GM12875 (cell line): ENCODE measurements at regions not wholly inside any gene's neighbourhood (a gene's known extent, or its start where the extent isn't known, plus 50 kb on each side); places are given as distances from the start of the nearest gene placed in this dataset.

Experiments used
- H3K4me3 ChIP-seq: one replicate; pipeline ENCODE4 v1.5.1; 2011; ENCODE audit warnings: low read depth, low read length, control low read depth
- TF ChIP-seq, protein P1 (sequence below): IDR thresholded peaks from 2 replicates; pipeline ENCODE4 v1.5.1; 2011; ENCODE audit warnings: low read depth, mild to moderate bottlenecking, control low read depth, inconsistent platforms, low read length, moderate library complexity, borderline replicate concordance; ENCODE audit not compliant: insufficient read depth

DNA sequence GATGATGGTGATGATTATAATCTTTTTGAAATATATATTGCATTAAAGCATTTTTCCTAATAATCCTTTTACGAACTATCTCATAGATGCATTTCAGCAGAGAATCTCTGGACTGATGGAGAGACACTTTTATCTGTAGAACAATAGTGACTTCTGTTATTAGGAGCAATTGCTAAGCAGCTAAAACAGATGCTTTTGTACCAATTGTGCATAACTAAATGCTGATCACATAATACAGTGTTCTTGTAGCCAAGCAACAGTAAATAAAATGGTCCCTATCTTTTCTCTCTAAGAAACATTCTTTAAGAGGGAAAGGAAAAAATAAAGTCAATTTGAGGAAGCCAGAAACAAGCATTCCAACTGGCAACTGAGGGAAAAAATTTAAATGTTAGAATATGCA, 405.8 kb upstream of the GOLIM4 start:
- TF ChIP-seq, protein P1, sequence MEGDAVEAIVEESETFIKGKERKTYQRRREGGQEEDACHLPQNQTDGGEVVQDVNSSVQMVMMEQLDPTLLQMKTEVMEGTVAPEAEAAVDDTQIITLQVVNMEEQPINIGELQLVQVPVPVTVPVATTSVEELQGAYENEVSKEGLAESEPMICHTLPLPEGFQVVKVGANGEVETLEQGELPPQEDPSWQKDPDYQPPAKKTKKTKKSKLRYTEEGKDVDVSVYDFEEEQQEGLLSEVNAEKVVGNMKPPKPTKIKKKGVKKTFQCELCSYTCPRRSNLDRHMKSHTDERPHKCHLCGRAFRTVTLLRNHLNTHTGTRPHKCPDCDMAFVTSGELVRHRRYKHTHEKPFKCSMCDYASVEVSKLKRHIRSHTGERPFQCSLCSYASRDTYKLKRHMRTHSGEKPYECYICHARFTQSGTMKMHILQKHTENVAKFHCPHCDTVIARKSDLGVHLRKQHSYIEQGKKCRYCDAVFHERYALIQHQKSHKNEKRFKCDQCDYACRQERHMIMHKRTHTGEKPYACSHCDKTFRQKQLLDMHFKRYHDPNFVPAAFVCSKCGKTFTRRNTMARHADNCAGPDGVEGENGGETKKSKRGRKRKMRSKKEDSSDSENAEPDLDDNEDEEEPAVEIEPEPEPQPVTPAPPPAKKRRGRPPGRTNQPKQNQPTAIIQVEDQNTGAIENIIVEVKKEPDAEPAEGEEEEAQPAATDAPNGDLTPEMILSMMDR = no peak
- H3K4me3 ChIP-seq = no peak overlapping the region

DNA sequence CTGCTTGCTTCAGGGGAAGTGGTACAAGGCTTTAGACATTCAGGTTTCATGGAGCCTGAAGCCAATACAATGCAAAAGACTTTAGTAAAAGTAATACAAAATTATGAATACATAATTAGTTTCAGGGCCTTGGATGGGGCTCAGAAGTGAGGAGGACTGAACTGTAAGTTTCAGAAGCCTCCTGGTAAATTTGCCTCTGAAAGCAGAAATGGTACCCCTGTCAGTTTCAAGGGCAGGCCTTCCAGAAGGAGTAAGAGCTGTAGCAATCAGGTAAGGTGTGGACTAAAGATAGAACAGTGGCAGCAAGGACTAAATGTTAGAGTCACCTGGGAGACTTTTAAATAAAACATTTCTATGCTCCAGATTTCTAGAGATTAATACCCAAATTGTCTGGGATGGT, 402.5 kb upstream of the GOLIM4 start:
- TF ChIP-seq, protein P1 = no peak
- H3K4me3 ChIP-seq = no peak overlapping the region

DNA sequence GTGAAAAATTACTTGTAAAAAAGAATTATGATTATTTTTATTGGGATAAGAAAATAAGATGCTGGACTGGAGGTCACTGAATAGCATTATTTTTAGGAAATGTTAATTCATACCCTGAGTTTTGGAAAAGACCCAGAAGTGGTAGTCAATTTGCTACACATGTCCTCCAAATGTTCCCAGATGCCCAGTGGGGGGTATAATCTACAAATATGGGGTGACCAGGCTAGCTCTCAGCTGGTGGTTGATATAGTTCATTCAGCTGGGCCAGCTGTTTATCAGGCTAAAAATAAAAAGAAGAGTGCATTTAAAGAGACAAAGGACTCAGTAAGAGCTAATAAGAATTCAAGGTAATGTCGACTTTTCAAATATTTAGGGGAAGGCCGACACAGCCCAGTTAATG, 402.0 kb upstream of the GOLIM4 start:
- H3K4me3 ChIP-seq = no peak overlapping the region
- TF ChIP-seq, protein P1 = no peak

DNA sequence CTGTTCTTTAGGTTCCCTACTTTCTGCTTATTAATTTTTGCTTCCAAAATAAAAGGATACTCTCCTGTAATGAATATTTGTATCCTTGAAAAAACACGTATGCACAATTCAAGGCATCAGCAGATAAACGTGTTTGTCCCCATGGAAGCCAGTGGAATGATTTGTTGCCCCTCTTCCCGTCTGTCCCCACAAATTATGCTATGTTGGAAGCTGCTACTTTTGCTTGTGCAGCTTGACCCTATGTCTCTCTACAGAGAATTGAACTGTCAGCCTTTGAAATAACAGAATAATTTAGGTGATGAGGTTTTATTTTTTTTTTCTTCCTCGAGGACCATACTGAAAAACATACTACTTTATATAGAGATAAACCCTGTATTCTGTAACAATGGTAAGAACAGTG, 401.5 kb upstream of the GOLIM4 start:
- no peak overlapping the region for H3K4me3 ChIP-seq
- TF ChIP-seq, protein P1 = no peak

GRCh38 chr3:168495932-168496331, 400.2 kb upstream of the GOLIM4 start:
- TF ChIP-seq, protein P1 = no peak

DNA sequence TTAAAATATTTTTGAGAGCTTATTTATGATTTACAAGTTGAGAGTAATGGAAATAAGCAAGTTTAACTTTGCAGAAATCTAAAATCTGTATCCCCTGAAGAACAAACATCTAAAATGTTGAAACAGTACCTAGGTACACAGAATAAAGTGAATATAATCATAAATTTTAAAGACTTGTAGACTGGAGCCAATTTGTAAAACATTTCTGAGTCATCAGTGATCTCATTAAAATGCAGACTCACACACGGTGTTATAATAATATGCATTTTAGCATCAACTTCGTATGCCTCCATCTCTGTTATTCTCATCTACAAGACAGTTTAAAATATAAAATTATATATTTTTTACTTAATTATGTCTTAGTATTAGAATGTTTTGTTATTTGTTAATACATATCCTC, 399.5 kb upstream of the GOLIM4 start:
- H3K4me3 ChIP-seq = no peak overlapping the region
- TF ChIP-seq, protein P1 = no peak

More at GRCh38 chr3:168495932-168496331, 400.2 kb upstream of the GOLIM4 start:
- H3K4me3 ChIP-seq = no peak overlapping the region

DNA sequence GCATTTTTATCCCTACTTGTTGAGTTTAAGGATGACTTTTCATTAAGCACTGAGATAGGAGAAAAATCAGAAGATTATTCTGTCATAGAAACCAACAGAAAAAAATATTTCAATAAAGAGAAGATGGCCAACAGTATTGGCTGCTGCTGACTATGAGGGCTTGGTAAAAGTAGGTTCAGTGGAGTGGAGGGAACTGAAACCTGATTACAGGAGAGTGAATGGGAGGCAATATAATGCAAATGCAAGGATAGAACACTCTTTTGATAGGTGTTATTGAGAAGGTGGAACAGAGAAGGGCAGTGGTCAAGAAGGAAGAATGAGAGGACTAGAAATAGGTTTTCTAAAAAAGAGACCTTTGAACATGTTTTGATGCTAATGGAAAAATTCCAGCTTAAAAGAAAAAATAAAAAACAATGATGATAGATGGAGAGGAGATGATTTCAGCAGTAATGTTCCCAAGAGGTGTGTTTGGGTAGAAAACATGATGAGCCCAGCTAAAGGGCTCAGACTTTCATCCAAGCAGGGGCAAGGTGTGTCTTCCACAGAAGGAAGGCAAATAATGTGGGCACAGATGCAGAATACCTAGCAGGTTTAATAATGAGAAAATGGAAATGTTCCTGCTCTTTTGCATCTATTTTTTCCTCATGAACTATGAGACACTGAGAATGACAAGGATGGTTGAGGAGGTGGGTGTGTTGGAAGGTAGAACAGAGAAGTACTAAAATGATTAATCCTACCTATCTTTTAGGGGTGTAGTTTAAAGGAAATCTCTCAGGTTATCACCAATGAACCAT, 397.9 kb upstream of the GOLIM4 start:
- no peak overlapping the region for H3K4me3 ChIP-seq
- TF ChIP-seq, protein P1 = no peak
